ENCODE measurements at regions not wholly inside any gene's neighbourhood (a gene's known extent, or its start where the extent isn't known, plus 50 kb on each side); places are given as distances from the start of the nearest gene placed in this dataset.

- no peak for TF ChIP-seq ATF2 (IDR thresholded peaks at IDR 0.05; ENCODE audit: low read length)
- TF ChIP-seq SP2 (IDR thresholded peaks at IDR 0.05; ENCODE audit: low read length), result no peak
- TF ChIP-seq RNF2 (IDR thresholded peaks at IDR 0.05; ENCODE audit: borderline replicate concordance, low read depth, low read length, missing control alignments, poor library complexity, severe bottlenecking), result no peak
- no peak for TF ChIP-seq USF2 (IDR thresholded peaks at IDR 0.05; ENCODE audit: low read length)
- TF ChIP-seq SIN3A (conservative IDR thresholded peaks at IDR 0.05 in 1 of 2, IDR thresholded peaks at IDR 0.05 in 1 of 2; ENCODE audit: low read depth in 1 of 2, low read length in 2 of 2), result no peak
- TF ChIP-seq SIRT6 (IDR thresholded peaks at IDR 0.05; ENCODE audit: low read length), result no peak
- TF ChIP-seq NRF1 (IDR thresholded peaks at IDR 0.05; ENCODE audit: low read depth, low read length), result no peak
- no peak for TF ChIP-seq BACH1 (IDR thresholded peaks at IDR 0.05; ENCODE audit: low read length)
- TF ChIP-seq MAFK (IDR thresholded peaks at IDR 0.05; ENCODE audit: low read depth, low read length), result no peak
- no peak for TF ChIP-seq SAP30 (IDR thresholded peaks at IDR 0.05; ENCODE audit: insufficient read depth, insufficient replicate concordance, low read length)
- TF ChIP-seq TEAD4 (IDR thresholded peaks at IDR 0.05; ENCODE audit: low read depth, low read length), result no peak
- no peaks in the 10 kb centered on the region for H3K9me3 ChIP-seq (ENCODE audit: insufficient read depth in 2 of 2, low read depth in 1 of 2, low read length in 1 of 2)
- no peak overlapping the region for H2BK5ac ChIP-seq (ENCODE audit: low read depth, low read length)
- H4K8ac ChIP-seq (ENCODE audit: extremely low read depth, insufficient read depth, low read length), result no peak overlapping the region
- H4K20me1 ChIP-seq (replicated peaks in 1 of 2; ENCODE audit: control insufficient read depth in 1 of 2, insufficient read depth in 2 of 2, low read length in 2 of 2), result no peaks in the 10 kb centered on the region
- H2BK15ac ChIP-seq (ENCODE audit: low read length), result no peak overlapping the region
- no peak overlapping the region for H2AFZ ChIP-seq (ENCODE audit: low read length)
- ChIA-PET CTCF (ENCODE audit: partially characterized antibody) (interaction anchor here (3.6 kb wide), 1 partner anchor 23 kb away, joined by 11 read pairs; no protein-coding TSS in a partner anchor), POLR2A (ENCODE audit: partially characterized antibody) (no interaction called here)
- H2BK20ac ChIP-seq (ENCODE audit: low read length), result no peak overlapping the region
- no peak overlapping the region for H2BK12ac ChIP-seq (ENCODE audit: low read depth, low read length)
- H2AK5ac ChIP-seq (ENCODE audit: low read depth, low read length), result no peak overlapping the region
- no peak overlapping the region for H4K91ac ChIP-seq (replicated peaks; ENCODE audit: insufficient read length, low read length)
- WGBS, 2 experiments (ENCODE audit: extremely low coverage in 1 of 2, insufficient coverage in 1 of 2, insufficient read length in 1 of 2, insufficient replicate concordance in 2 of 2, low coverage in 1 of 2, low lambda C conversion rate in 2 of 2, missing lambda C conversion rate in 1 of 2), result 96% methylated on average over 9 of the region's 9 CpGs; no CpG with 5 or more reads in 1 of the 2 experiments
- no peak overlapping the region for H3K4me3 ChIP-seq (ENCODE audit: extremely low read depth in 1 of 4, insufficient read depth in 2 of 4, low read depth in 3 of 4, low read length in 4 of 4)
- no peak overlapping the region for H3K9ac ChIP-seq (replicated peaks in 1 of 4; ENCODE audit: extremely low read depth in 1 of 4, low read depth in 3 of 4, low read length in 3 of 4)
- no peak for FAIRE-seq
- H3K18ac ChIP-seq (ENCODE audit: extremely low read depth, low read length), result no peak overlapping the region
- no peak overlapping the region for H3K56ac ChIP-seq (replicated peaks; ENCODE audit: insufficient read length, low read depth, low read length)
- H3K79me1 ChIP-seq (ENCODE audit: low read depth, low read length), result no peaks in the 10 kb centered on the region
- 0 out of 7 replicates have a peak, but pooled peaks cover 0 to 2% (median 0%) of the 10 kb centered on the region in 4 experiments for H3K4me1 ChIP-seq (replicated peaks in 1 of 4; ENCODE audit: control insufficient read depth in 3 of 4, insufficient read depth in 4 of 4, low read length in 3 of 4)
- no peak overlapping the region for H3K4ac ChIP-seq (replicated peaks; ENCODE audit: insufficient read length, low read depth, low read length)
- no peak overlapping the region for H3K23ac ChIP-seq (ENCODE audit: insufficient read length)
- H3K36me3 ChIP-seq (ENCODE audit: control insufficient read depth in 2 of 4, insufficient read depth in 4 of 4, low read length in 3 of 4), result no peaks in the 10 kb centered on the region
- no peak overlapping the region for H2BK120ac ChIP-seq (replicated peaks; ENCODE audit: low read depth, low read length)
- H3K23me2 ChIP-seq (ENCODE audit: low read depth, low read length), result no peaks in the 10 kb centered on the region
- H3K4me2 ChIP-seq (ENCODE audit: insufficient read depth in 1 of 2, low read depth in 2 of 2, low read length in 2 of 2), result no peak overlapping the region
- no peak overlapping the region for H4K5ac ChIP-seq (ENCODE audit: insufficient read length, low read depth, low read length)
- H3K27ac ChIP-seq (ENCODE audit: low read depth, low read length), result no peak overlapping the region
- no peak overlapping the region for H3K14ac ChIP-seq (ENCODE audit: insufficient read length)
- H3K79me2 ChIP-seq (ENCODE audit: control insufficient read depth in 1 of 2, insufficient read depth in 2 of 2, low read length in 2 of 2), result no peaks in the 10 kb centered on the region
- no peaks in the 10 kb centered on the region for H3K27me3 ChIP-seq (replicated peaks in 1 of 4; ENCODE audit: control insufficient read depth in 3 of 4, extremely low read depth in 1 of 4, insufficient read depth in 3 of 4, low read length in 3 of 4)
- DNase-seq (ENCODE audit: low read depth in 1 of 2, low spot score in 2 of 2), result no peak
These were observed 198.4 kb upstream of the PMEPA1 start for GRCh38 chr20:57908226-57908625.

All from H1 (cell line).